SK-MEL-5 (cell line): ENCODE measurements at regions not wholly inside any gene's neighbourhood (a gene's known extent, or its start where the extent isn't known, plus 50 kb on each side); places are given as distances from the start of the nearest gene placed in this dataset.

Experiments
- small RNA-seq, 2 experiments: library from RNA; depleted of rRNA; stranded (forward); fragments of <200 nt; gene quantifications; one replicate each; pipeline ENCODE3, GENCODE V24; 2014

Small RNA genes lying in the stretch of these regions (small RNA-seq; reads per million reads assigned to genes)
- 0.02 to 0.14 reads per million in 2 experiments for gene RNA5-8SP4
